Adrenal gland (tissue), 9 donors: ENCODE measurements at regions not wholly inside any gene's neighbourhood (a gene's known extent, or its start where the extent isn't known, plus 50 kb on each side); places are given as distances from the start of the nearest gene placed in this dataset.

Source experiments
- DNase-seq, 7 donors: peaks; one replicate each; pipeline ENCODE4 v3.0.0-alpha.2; 2019 to 2020
- H3K27ac ChIP-seq, 5 donors: fragments of 200-600 bp; sonication (generic) in 4 of 5; 1 replicate in 3 of 5; 2 replicates in 2 of 5; pipeline versions ENCODE4 v1.5.1 to v1.8.0; 2016 to 2020; ENCODE audit warnings: mild to moderate bottlenecking in 1 of 5
- H3K27me3 ChIP-seq: fragments of 200-600 bp; 2 replicates; pipeline ENCODE4 v1.8.0; 2021
- H3K36me3 ChIP-seq, 2 donors: fragments of 200-600 bp; replicated peaks in 1 of 2; 1 replicate in 1 of 2; 2 replicates in 1 of 2; pipeline versions ENCODE4 v1.5.1 to v1.8.0; 2018 to 2022
- H3K4me1 ChIP-seq, 2 donors: fragments of 200-600 bp; replicated peaks in 1 of 2; 1 replicate in 1 of 2; 2 replicates in 1 of 2; pipeline versions ENCODE4 v1.5.1 to v1.8.0; 2018 to 2021
- H3K4me3 ChIP-seq, 4 donors: fragments of 200-600 bp; sonication (generic) in 3 of 4; one replicate each; pipeline ENCODE4 v1.5.1; 2016 to 2018
- H3K9me3 ChIP-seq, 3 donors: fragments of 200-600 bp; sonication (generic) in 1 of 3; replicated peaks in 1 of 3; 1 replicate in 2 of 3; 2 replicates in 1 of 3; pipeline versions ENCODE4 v1.5.1 to v1.8.0; 2016 to 2021
- POLR2A ChIP-seq, 2 donors: fragments of 450-650 bp; IDR thresholded peaks; one replicate each; pipeline ENCODE4 v1.6.1; 2017; ENCODE audit warnings: antibody characterized with exemption in 2 of 2, mild to moderate bottlenecking in 2 of 2, moderate library complexity in 1 of 2
- WGBS, 4 donors: extraction: QIAGEN DNeasy Blood & Tissue Kit in 2 of 4; methylation state at CpG; one replicate each; pipeline versions ENCODE4 v1.1.5 to v1.1.7; 2013 to 2017; 5-methylcytosine and 5-hydroxymethylcytosine counted together
- intact Hi-C, 2 donors: fragments of 100-400 bp; cut with DNase I; formaldehyde crosslinking; loops; one replicate each; pipeline versions ENCODE4 v1.14.1 to v1.15.0; 2022 to 2023
- TF ChIP-seq, protein P1 (sequence below), 6 experiments: fragments of 450-650 bp in 4 of 6; fragments of 200-600 bp in 2 of 6; sonication (generic) in 1 of 6; IDR thresholded peaks; 1 replicate in 5 of 6; 2 replicates in 1 of 6; pipeline versions ENCODE4 v1.5.1 to v1.8.0; 2016 to 2021; ENCODE audit warnings: antibody characterized with exemption in 6 of 6, mild to moderate bottlenecking in 2 of 6, moderate library complexity in 1 of 6
- donor health status: healthy with polysubstance abuse.
- donor health status: Bipolar disorder and iron deficiency.
- donor health status: DM: yes; HTN: yes; CAD: no.
- donor health status: DM: no; HTN: no; CAD: no.
- donor health status: DM: no; HTN: no; CAD: no.

GRCh38 chrX:20347481-20347880, 80.8 kb upstream of the RPS6KA3 start:
- intact Hi-C loops, result no loop called here
- TF ChIP-seq POLR2A (IDR thresholded peaks at IDR 0.05), result no peak
- TF ChIP-seq, protein P1, sequence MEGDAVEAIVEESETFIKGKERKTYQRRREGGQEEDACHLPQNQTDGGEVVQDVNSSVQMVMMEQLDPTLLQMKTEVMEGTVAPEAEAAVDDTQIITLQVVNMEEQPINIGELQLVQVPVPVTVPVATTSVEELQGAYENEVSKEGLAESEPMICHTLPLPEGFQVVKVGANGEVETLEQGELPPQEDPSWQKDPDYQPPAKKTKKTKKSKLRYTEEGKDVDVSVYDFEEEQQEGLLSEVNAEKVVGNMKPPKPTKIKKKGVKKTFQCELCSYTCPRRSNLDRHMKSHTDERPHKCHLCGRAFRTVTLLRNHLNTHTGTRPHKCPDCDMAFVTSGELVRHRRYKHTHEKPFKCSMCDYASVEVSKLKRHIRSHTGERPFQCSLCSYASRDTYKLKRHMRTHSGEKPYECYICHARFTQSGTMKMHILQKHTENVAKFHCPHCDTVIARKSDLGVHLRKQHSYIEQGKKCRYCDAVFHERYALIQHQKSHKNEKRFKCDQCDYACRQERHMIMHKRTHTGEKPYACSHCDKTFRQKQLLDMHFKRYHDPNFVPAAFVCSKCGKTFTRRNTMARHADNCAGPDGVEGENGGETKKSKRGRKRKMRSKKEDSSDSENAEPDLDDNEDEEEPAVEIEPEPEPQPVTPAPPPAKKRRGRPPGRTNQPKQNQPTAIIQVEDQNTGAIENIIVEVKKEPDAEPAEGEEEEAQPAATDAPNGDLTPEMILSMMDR (IDR thresholded peaks at IDR 0.05), result no peak
- H3K4me1 ChIP-seq, result no peaks in the 10 kb centered on the region
- peaks cover 6% of the 10 kb centered on the region for H3K27me3 ChIP-seq
- no peak for DNase-seq
- H3K4me3 ChIP-seq, result no peak overlapping the region
- 61 to 74% (median 69%) methylated on average over 5 of the region's 5 CpGs for WGBS, 4 donors
- no peaks in the 10 kb centered on the region for H3K36me3 ChIP-seq
- no peak overlapping the region for H3K27ac ChIP-seq
- H3K9me3 ChIP-seq, result no peaks in the 10 kb centered on the region

- TF ChIP-seq POLR2A (IDR thresholded peaks at IDR 0.05), result no peak
- TF ChIP-seq, protein P1 (IDR thresholded peaks at IDR 0.05), result no peak
Measured at GRCh38 chrX:20333672-20334071, 67.0 kb upstream of the RPS6KA3 start.

GRCh38 chrX:20330545-20330944, 63.8 kb upstream of the RPS6KA3 start:
- Histone ChIP-seq H3K9me3 (no peaks in the 10 kb centered on the region), H3K27me3 (peaks cover 9% of the 10 kb centered on the region), H3K36me3 (no peaks in the 10 kb centered on the region), H3K4me3 (no peak overlapping the region), H3K27ac (no peak overlapping the region), H3K4me1 (no peaks in the 10 kb centered on the region)
- TF ChIP-seq, protein P1 (IDR thresholded peaks at IDR 0.05), result no peak
- no peak for TF ChIP-seq POLR2A (IDR thresholded peaks at IDR 0.05)
- WGBS, 4 donors, result 55 to 83% (median 71%) methylated on average over 2 of the region's 2 CpGs
- intact Hi-C loops, result no loop called here
- DNase-seq, result no peak

More at GRCh38 chrX:20333672-20334071, 67.0 kb upstream of the RPS6KA3 start:
- H3K4me3 ChIP-seq, result no peak overlapping the region
- H3K27ac ChIP-seq, result no peak overlapping the region
- WGBS, 4 donors, result 0 to 24% (median 17%) methylated on average over 1 of the region's 1 CpG
- DNase-seq, result no peak
- H3K9me3 ChIP-seq, result no peaks in the 10 kb centered on the region
- intact Hi-C loops, result no loop called here
- no peaks in the 10 kb centered on the region for H3K4me1 ChIP-seq
- no peaks in the 10 kb centered on the region for H3K36me3 ChIP-seq
- peaks cover 9% of the 10 kb centered on the region for H3K27me3 ChIP-seq

- no peaks in the 10 kb centered on the region for H3K9me3 ChIP-seq
- 57 to 77% (median 61%) methylated on average over 3 of the region's 3 CpGs for WGBS, 4 donors
- no peaks in the 10 kb centered on the region for H3K4me1 ChIP-seq
- H3K27me3 ChIP-seq, result peaks cover 9% of the 10 kb centered on the region
- no peak for TF ChIP-seq POLR2A (IDR thresholded peaks at IDR 0.05)
- TF ChIP-seq, protein P1 (IDR thresholded peaks at IDR 0.05), result no peak
- intact Hi-C loops, result no loop called here
- H3K36me3 ChIP-seq, result no peaks in the 10 kb centered on the region
- H3K4me3 ChIP-seq, result no peak overlapping the region
- H3K27ac ChIP-seq, result no peak overlapping the region
- no peak for DNase-seq
Measured at GRCh38 chrX:20329435-20329834, 62.7 kb upstream of the RPS6KA3 start.
